A673 (cell line): ENCODE measurements at regions not wholly inside any gene's neighbourhood (a gene's known extent, or its start where the extent isn't known, plus 50 kb on each side); places are given as distances from the start of the nearest gene placed in this dataset.

Experiments
- BruUV-seq: library from RNA; stranded (reverse); fragments of 400-500 nt; replicated peaks from 2 replicates; lab custom pipeline; 2021; lab: Mats Ljungman, UMichigan
- CTCF ChIA-PET: fragments of 300-600 bp; sonication (Branson Sonifier 250); formaldehyde crosslinking; loops from one replicate; lab custom pipeline; 2022; ENCODE audit warnings: antibody characterized with exemption; lab: Charles Lee
- POLR2A ChIA-PET: fragments of 300-600 bp; sonication (Branson Sonifier 250); formaldehyde crosslinking; loops from one replicate; lab custom pipeline; 2022; ENCODE audit warnings: antibody characterized with exemption; ENCODE audit not compliant: low non-redundant PET; lab: Charles Lee
- DNase-seq: peaks from one replicate; pipeline ENCODE4 v3.0.0-alpha.2; 2015; ENCODE audit warnings: low spot score
- H3K27ac ChIP-seq: fragments of 200-600 bp; sonication (generic); 2 replicates; pipeline ENCODE4 v1.5.1; 2016; ENCODE audit warnings: mixed run types, low read depth, mild to moderate bottlenecking, mixed read lengths, antibody characterized with exemption, low read length; ENCODE audit not compliant: poor library complexity, severe bottlenecking
- H3K27me3 ChIP-seq: fragments of 200-600 bp; sonication (generic); replicated peaks from 2 replicates; pipeline ENCODE4 v1.6.1; 2017; ENCODE audit warnings: mixed run types, low read depth, mild to moderate bottlenecking, mixed read lengths, antibody characterized with exemption, low read length; ENCODE audit not compliant: insufficient read depth, poor library complexity
- H3K36me3 ChIP-seq: fragments of 200-600 bp; sonication (generic); 2 replicates; pipeline ENCODE4 v1.6.1; 2016; ENCODE audit warnings: mixed run types, mild to moderate bottlenecking, mixed read lengths, antibody characterized with exemption, low read length; ENCODE audit not compliant: insufficient read depth, poor library complexity, severe bottlenecking
- H3K4me1 ChIP-seq: fragments of 200-600 bp; sonication (generic); 2 replicates; pipeline ENCODE4 v1.6.1; 2017; ENCODE audit warnings: mixed run types, mild to moderate bottlenecking, mixed read lengths, antibody characterized with exemption, low read length; ENCODE audit not compliant: insufficient read depth, poor library complexity, severe bottlenecking
- H3K4me3 ChIP-seq: fragments of 200-600 bp; sonication (generic); 2 replicates; pipeline ENCODE4 v1.5.1; 2016; ENCODE audit warnings: low read depth, mixed run types, mild to moderate bottlenecking, mixed read lengths, low read length; ENCODE audit not compliant: poor library complexity, severe bottlenecking
- H3K9me3 ChIP-seq: fragments of 200-600 bp; sonication (generic); 2 replicates; pipeline ENCODE4 v1.6.1; 2016; ENCODE audit warnings: mixed run types, low read depth, mild to moderate bottlenecking, mixed read lengths, antibody characterized with exemption, low read length; ENCODE audit not compliant: poor library complexity, severe bottlenecking
- CTCF ChIP-seq: fragments of 300-800, 200-600 bp; sonication (generic); conservative IDR thresholded peaks from 2 replicates; pipeline ENCODE4 v1.5.1; 2017; ENCODE audit warnings: low read depth, mild to moderate bottlenecking, antibody characterized with exemption, low read length, moderate library complexity, mixed read lengths
- EZH2 ChIP-seq: fragments of 200-600 bp; sonication (generic); IDR thresholded peaks from 2 replicates; pipeline ENCODE4 v1.6.1; 2017; ENCODE audit warnings: borderline replicate concordance, low read depth, mild to moderate bottlenecking, mixed read lengths, antibody characterized with exemption, low read length; ENCODE audit not compliant: poor library complexity, severe bottlenecking
- intact Hi-C: fragments of 100-400 bp; cut with micrococcal nuclease; formaldehyde crosslinking; loops from one replicate; pipeline ENCODE4 v1.10.0; 2022; ENCODE audit not compliant: unreplicated experiment

- intact Hi-C loops: no loop called here
- H3K27ac ChIP-seq: no peak overlapping the region
- DNase-seq: no peak
- POLR2A ChIA-PET: no interaction called here
- no peaks in the 10 kb centered on the region for H3K9me3 ChIP-seq
- CTCF ChIA-PET: no interaction called here
- no peak for TF ChIP-seq CTCF
- TF ChIP-seq EZH2: no peak
- no peaks in the 10 kb centered on the region for H3K4me1 ChIP-seq
- no TSS peak for BruUV-seq
- peaks cover 31% of the 10 kb centered on the region for H3K27me3 ChIP-seq
- H3K36me3 ChIP-seq: no peaks in the 10 kb centered on the region
- no peak overlapping the region for H3K4me3 ChIP-seq
Observed at GRCh38 chr22:49678842-49679170, 148.9 kb downstream of the BRD1 start.

- DNase-seq: no peak
- Histone ChIP-seq H3K27me3 (peaks cover 34% of the 10 kb centered on the region), H3K36me3 (no peaks in the 10 kb centered on the region), H3K4me3 (no peak overlapping the region), H3K4me1 (no peaks in the 10 kb centered on the region), H3K27ac (no peak overlapping the region), H3K9me3 (no peaks in the 10 kb centered on the region)
- BruUV-seq: no TSS peak
- TF ChIP-seq CTCF (no peak), EZH2 (no peak)
- POLR2A ChIA-PET: no interaction called here
- intact Hi-C loops: no loop called here
- CTCF ChIA-PET: no interaction called here
Observed at GRCh38 chr22:49678137-49678841, 149.4 kb downstream of the BRD1 start.

GRCh38 chr22:49677495-49677889 is 150.2 kb downstream of the BRD1 start:
- Histone ChIP-seq H3K4me3 (no peak overlapping the region), H3K27me3 (peaks cover 39% of the 10 kb centered on the region), H3K36me3 (no peaks in the 10 kb centered on the region), H3K9me3 (no peaks in the 10 kb centered on the region), H3K27ac (no peak overlapping the region), H3K4me1 (no peaks in the 10 kb centered on the region)
- no TSS peak for BruUV-seq
- TF ChIP-seq CTCF: no peak
- TF ChIP-seq EZH2: no peak
- ChIA-PET POLR2A (no interaction called here), CTCF (no interaction called here)
- intact Hi-C loops: no loop called here
- no peak for DNase-seq
